Central memory CD8-positive, alpha-beta T cell (primary cell): ENCODE measurements at regions not wholly inside any gene's neighbourhood (a gene's known extent, or its start where the extent isn't known, plus 50 kb on each side); places are given as distances from the start of the nearest gene placed in this dataset.

Experiments used
- ATAC-seq: fragments of 150-1000 bp; cut with Tn5 transposase; replicated peaks from 2 replicates; pipeline ENCODE4 v1.10.0; 2022; ENCODE audit warnings: mild to moderate bottlenecking, moderate FRiP score, moderate number of reproducible peaks; ENCODE audit not compliant: poor library complexity, severe bottlenecking; ENCODE audit errors: extremely low read depth
- DNase-seq, 2 donors: peaks; one replicate each; pipeline ENCODE4 v3.0.0; 2021; ENCODE audit warnings: low spot score in 2 of 2
- H3K27ac Mint-ChIP-seq: one replicate; pipeline ENCODE4 v1.8.0; 2022; ENCODE audit warnings: low read depth, mild to moderate bottlenecking, moderate library complexity, mixed read lengths
- H3K27me3 Mint-ChIP-seq: one replicate; pipeline ENCODE4 v1.8.0; 2022; ENCODE audit warnings: mixed read lengths
- H3K36me3 Mint-ChIP-seq: one replicate; pipeline ENCODE4 v1.8.0; 2022; ENCODE audit warnings: mild to moderate bottlenecking, moderate library complexity, mixed read lengths; ENCODE audit not compliant: insufficient read depth
- H3K4me1 Mint-ChIP-seq: one replicate; pipeline ENCODE4 v1.8.0; 2022; ENCODE audit warnings: mixed read lengths
- H3K4me3 Mint-ChIP-seq: one replicate; pipeline ENCODE4 v1.8.0; 2022; ENCODE audit warnings: mild to moderate bottlenecking, moderate library complexity, mixed read lengths
- H3K9me3 Mint-ChIP-seq: one replicate; pipeline ENCODE4 v1.8.0; 2022; ENCODE audit warnings: mixed read lengths

DNA sequence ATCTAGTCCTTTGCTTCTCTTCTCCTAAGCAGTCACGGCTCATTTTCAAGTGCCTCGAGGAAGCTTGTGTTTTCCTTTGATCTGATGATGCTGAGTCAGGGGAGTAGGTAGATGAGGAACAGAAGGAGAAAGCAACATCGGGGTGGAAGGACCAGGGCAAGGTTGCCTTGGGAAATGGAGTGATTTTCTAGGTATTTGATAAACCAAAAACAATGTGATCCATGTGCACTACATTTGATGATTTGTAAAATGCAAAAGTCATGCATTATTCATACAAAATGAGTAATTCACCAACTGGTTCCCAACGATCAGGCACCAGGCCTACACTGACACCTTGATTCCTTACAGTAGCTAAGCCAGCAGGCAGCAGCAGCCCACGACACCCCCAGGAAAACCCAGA is 205.3 kb downstream of the ANAPC1 start:
- H3K9me3 Mint-ChIP-seq: no peaks in the 10 kb centered on the region
- H3K27ac Mint-ChIP-seq: no peak overlapping the region
- no peak overlapping the region for H3K4me3 Mint-ChIP-seq
- ATAC-seq (no peak), DNase-seq (no peak)
- no peaks in the 10 kb centered on the region for H3K36me3 Mint-ChIP-seq
- H3K4me1 Mint-ChIP-seq: no peaks in the 10 kb centered on the region
- no peaks in the 10 kb centered on the region for H3K27me3 Mint-ChIP-seq

DNA sequence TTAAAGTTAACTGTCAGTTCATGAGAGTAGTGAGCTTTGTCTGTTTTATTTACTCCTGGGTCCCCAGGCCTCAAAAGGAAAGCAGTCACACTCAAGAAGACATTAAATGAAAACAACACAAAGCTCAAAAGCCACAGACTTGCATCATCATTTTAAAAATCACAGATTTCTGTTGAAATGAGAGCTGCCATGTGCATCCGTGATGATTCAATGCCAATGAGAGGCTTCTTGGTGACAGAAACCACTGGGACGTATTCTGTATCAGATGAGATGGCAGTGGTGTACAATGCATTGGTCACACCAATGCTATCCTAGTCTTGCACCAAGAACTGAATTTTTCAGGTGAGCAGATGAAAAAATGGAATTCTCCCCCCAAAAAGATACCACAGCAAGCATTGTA is 204.8 kb downstream of the ANAPC1 start:
- no peak for ATAC-seq
- no peak for DNase-seq
- no peaks in the 10 kb centered on the region for H3K4me1 Mint-ChIP-seq
- no peaks in the 10 kb centered on the region for H3K9me3 Mint-ChIP-seq
- no peak overlapping the region for H3K4me3 Mint-ChIP-seq
- no peaks in the 10 kb centered on the region for H3K36me3 Mint-ChIP-seq
- no peaks in the 10 kb centered on the region for H3K27me3 Mint-ChIP-seq
- no peak overlapping the region for H3K27ac Mint-ChIP-seq

DNA sequence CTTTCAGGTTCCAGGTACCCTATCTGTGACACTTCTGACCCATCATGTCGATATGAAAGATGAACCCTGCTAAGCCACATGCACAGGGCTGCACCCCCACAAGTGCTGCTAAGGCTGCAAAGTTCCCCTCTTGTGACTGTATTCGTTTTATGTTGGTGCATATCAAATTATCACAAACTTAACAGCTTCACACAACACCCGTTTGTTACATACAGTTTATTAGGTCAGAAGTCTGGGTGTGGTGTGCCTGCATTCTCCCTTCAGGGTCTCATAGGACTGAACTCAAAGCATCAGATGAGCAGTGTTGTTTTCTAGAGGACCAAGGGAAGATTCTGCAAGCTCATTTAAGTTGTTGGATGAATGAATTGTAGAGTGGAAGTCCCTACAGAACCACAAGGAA is 199.4 kb downstream of the ANAPC1 start:
- no peaks in the 10 kb centered on the region for H3K4me1 Mint-ChIP-seq
- no peak overlapping the region for H3K27ac Mint-ChIP-seq
- DNase-seq (no peak), ATAC-seq (no peak)
- no peaks in the 10 kb centered on the region for H3K36me3 Mint-ChIP-seq
- H3K9me3 Mint-ChIP-seq: no peaks in the 10 kb centered on the region
- no peak overlapping the region for H3K4me3 Mint-ChIP-seq
- H3K27me3 Mint-ChIP-seq: no peaks in the 10 kb centered on the region

DNA sequence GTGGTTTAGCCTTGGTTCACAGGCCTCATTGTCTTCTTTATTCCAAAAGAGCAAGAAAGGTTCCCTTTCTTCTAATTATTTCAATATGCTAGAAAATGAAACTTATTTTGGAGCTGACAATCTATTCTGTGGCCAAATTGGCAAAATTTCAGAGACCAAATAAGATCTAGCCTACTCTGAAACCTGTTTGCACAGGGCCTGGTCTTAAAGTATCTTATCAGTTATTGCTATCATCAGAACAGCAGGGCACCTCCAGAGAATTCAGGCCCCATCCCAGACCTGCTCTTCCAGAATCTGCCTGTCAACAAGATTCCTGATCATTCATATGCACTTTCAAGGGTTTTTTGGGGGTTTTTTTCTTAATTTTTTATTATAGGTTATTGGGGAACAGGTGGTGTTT is 198.7 kb downstream of the ANAPC1 start:
- H3K27ac Mint-ChIP-seq: no peak overlapping the region
- H3K9me3 Mint-ChIP-seq: no peaks in the 10 kb centered on the region
- H3K4me3 Mint-ChIP-seq: no peak overlapping the region
- H3K4me1 Mint-ChIP-seq: no peaks in the 10 kb centered on the region
- no peak for ATAC-seq
- H3K36me3 Mint-ChIP-seq: no peaks in the 10 kb centered on the region
- H3K27me3 Mint-ChIP-seq: no peaks in the 10 kb centered on the region
- no peak for DNase-seq

DNA sequence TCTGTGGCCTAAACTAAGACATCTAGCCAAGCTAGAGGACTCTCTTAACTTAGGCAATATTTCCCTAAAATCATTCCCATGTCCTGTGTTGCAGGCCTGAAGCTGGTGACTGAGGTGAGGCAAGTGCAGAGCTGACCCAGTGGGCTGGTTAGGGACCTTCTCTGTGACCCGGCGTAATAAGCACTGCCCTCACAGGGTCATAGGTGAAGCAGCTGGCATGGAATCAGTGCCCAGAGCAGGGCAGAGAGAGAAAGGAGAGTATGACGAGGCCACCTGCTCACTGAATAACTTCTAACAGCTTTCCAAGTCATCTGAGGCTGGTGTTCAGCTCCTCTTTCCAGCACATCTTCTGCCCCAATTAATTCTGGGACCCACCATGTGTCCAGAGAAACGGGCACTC is 197.0 kb downstream of the ANAPC1 start:
- H3K27me3 Mint-ChIP-seq: no peaks in the 10 kb centered on the region
- no peak overlapping the region for H3K27ac Mint-ChIP-seq
- ATAC-seq (no peak), DNase-seq (no peak)
- no peaks in the 10 kb centered on the region for H3K9me3 Mint-ChIP-seq
- H3K4me3 Mint-ChIP-seq: no peak overlapping the region
- H3K36me3 Mint-ChIP-seq: no peaks in the 10 kb centered on the region
- H3K4me1 Mint-ChIP-seq: no peaks in the 10 kb centered on the region

DNA sequence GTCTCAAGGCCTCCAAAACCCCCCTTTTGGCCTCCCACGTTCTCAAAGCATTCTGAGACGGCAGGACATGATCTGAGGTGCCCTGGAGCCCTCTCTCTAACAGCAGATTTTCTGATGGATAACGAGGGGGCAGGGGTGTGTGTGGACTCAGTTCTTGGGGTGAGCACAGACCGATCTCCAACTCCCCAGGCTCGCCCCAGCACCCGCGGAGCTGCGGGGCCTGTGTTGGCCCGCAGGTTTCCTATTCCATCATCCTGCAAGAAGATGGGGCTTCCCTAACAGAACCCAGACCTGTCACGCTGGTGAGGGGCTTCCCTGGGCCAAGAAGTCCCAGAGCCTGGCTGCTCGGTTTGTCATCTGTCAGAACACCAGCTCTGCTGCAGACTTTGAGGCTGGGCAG is 196.1 kb downstream of the ANAPC1 start:
- H3K27me3 Mint-ChIP-seq: no peaks in the 10 kb centered on the region
- H3K4me1 Mint-ChIP-seq: no peaks in the 10 kb centered on the region
- H3K9me3 Mint-ChIP-seq: no peaks in the 10 kb centered on the region
- ATAC-seq: no peak
- no peak for DNase-seq
- H3K4me3 Mint-ChIP-seq: no peak overlapping the region
- H3K27ac Mint-ChIP-seq: no peak overlapping the region
- no peaks in the 10 kb centered on the region for H3K36me3 Mint-ChIP-seq

DNA sequence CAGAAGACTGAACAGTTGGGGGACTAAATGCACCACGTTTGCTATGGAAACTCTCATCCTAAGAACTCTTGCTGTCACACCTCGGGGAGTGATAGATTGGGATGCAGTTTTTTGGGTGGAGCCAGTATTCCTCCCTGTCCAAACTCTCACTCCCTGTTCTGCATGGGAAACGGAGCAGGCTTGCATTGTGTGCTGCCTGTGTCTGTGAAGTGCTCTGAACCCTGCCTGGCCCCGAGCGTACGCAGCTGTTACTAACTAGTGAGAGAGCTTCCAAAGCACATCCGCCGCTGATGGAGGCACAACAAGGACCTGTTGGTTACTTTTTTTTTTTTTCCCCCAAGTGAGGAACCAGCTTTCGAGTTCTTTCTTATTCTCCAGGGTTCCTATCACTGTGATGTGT is 195.5 kb downstream of the ANAPC1 start:
- H3K36me3 Mint-ChIP-seq: no peaks in the 10 kb centered on the region

DNA sequence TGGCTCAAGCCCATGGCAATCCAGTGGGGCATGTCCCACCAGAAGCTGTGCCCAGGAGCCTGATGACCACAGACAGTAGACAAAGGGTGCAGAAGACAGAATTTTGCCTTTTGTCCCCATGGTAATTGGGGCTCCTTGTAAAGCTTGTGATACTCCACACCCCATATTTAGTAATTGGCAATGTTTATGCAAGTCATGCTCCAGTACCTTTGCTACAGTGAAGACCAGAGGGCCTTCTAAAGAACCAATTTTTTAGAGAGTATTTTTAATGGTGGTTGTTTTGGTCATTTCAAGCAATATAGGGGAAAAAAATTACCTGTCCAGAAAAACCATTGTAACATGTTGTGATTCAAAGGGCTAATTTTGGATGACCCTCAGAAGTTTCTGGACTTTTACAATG is 194.8 kb downstream of the ANAPC1 start:
- no peaks in the 10 kb centered on the region for H3K27me3 Mint-ChIP-seq
- DNase-seq (no peak), ATAC-seq (no peak)
- no peaks in the 10 kb centered on the region for H3K36me3 Mint-ChIP-seq
- no peaks in the 10 kb centered on the region for H3K9me3 Mint-ChIP-seq
- H3K4me1 Mint-ChIP-seq: no peaks in the 10 kb centered on the region
- no peak overlapping the region for H3K4me3 Mint-ChIP-seq
- no peak overlapping the region for H3K27ac Mint-ChIP-seq

More for the DNA sequence above, 195.5 kb downstream of the ANAPC1 start:
- no peaks in the 10 kb centered on the region for H3K9me3 Mint-ChIP-seq
- no peak for ATAC-seq
- no peaks in the 10 kb centered on the region for H3K27me3 Mint-ChIP-seq
- no peak overlapping the region for H3K4me3 Mint-ChIP-seq
- no peaks in the 10 kb centered on the region for H3K4me1 Mint-ChIP-seq
- no peak for DNase-seq
- no peak overlapping the region for H3K27ac Mint-ChIP-seq

DNA sequence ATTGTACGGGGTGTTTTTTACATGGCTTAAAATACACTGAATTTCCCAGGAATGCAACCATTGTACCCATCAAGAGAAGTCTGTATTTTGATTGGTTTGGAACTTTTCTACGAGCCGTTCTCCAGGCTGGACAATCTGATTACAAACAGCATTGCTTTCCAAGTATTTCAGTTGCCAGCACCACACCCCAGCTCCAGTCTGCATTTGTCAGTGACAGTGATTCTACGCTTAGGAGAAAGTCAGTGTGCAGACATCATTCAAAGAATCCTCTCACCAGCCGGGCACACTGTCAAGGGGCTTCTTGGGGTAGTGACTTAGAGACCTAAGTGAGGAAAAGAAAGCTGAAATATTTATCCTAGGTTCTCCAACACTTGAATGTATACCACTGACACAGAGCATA is 194.1 kb downstream of the ANAPC1 start:
- no peaks in the 10 kb centered on the region for H3K9me3 Mint-ChIP-seq
- no peak for ATAC-seq
- no peak for DNase-seq
- no peaks in the 10 kb centered on the region for H3K27me3 Mint-ChIP-seq
- H3K36me3 Mint-ChIP-seq: no peaks in the 10 kb centered on the region
- no peaks in the 10 kb centered on the region for H3K4me1 Mint-ChIP-seq
- H3K27ac Mint-ChIP-seq: no peak overlapping the region
- H3K4me3 Mint-ChIP-seq: no peak overlapping the region

DNA sequence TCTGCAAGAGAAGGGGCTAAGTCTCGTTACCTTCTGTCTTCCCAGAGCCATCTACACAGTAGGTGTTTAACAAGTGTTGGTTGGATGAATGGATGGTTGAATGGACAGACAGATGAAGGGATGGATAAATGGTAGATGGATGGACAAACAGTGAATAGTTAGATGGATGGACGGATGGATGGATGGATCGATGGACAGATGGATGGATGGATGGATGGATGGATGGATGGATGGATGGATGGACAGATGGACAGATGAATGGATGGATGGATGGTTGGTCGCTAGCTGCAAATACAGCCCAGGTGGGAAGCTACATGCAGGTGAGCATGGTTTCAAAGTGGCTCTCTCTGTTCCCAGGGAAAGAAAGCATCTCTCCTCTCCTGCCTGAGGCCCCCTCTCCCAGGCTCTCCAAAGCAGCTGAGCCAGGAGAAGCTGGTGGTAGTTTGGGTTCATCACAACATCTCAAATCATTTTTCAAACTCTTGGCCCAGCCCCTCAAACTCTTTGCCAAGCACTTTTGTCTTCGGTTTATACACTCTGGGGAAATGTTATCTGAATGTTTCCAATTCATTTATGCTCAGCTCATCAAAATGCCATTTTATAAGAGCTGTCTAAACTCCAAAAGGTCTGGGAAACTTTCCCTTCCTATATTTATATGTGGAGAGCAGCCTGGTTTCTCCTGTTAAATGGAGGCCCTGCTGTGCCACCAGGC is 192.7 kb downstream of the ANAPC1 start:
- H3K27me3 Mint-ChIP-seq: no peaks in the 10 kb centered on the region

DNA sequence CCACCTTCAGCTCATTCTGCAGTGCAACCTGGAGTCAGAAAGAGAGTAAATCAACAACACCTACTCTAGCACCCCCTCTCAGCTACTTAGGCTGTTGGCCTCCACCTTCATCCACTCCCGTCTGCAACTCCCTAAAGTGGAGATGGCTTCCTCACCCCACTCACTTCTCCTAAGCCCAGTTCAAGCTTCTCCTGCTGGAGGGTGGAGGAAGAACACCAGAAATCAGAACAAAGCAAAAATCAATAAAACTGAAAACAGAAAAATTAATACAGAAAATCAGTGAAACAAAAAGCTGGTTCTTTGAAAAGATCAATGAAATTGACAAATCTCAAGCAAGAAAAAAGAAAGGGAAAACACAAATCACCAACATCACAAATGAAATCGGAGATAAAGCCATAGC is 191.7 kb downstream of the ANAPC1 start:
- Mint-ChIP-seq H3K4me1 (no peaks in the 10 kb centered on the region), H3K27me3 (no peaks in the 10 kb centered on the region), H3K36me3 (no peaks in the 10 kb centered on the region), H3K4me3 (no peak overlapping the region), H3K27ac (no peak overlapping the region), H3K9me3 (no peaks in the 10 kb centered on the region)
- ATAC-seq (no peak), DNase-seq (no peak)

More for the DNA sequence above, 192.7 kb downstream of the ANAPC1 start:
- Mint-ChIP-seq H3K4me1 (no peaks in the 10 kb centered on the region), H3K27ac (no peak overlapping the region), H3K4me3 (no peak overlapping the region), H3K9me3 (no peaks in the 10 kb centered on the region), H3K36me3 (no peaks in the 10 kb centered on the region)
- ATAC-seq (no peak), DNase-seq (no peak)

DNA sequence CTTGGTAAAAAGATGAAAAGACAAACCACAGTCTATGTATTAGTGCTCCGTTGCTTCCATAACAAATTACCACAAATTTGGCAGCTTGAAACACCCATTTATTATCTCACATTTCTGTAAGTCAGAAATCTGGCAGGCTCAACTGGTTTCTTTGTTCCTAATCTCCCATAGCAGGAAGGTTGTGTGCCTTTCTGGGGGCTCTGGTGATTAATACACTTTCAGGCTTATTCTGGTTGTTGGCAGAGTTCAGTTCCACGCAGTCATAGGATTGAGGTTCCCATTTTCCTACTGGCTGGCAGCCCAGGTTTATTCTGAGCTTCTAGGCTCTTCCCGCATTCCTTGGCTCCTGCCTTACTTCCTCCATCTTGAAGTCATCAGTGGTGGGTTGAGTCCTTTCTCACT is 189.3 kb downstream of the ANAPC1 start:
- peaks cover 3% of the 10 kb centered on the region for H3K36me3 Mint-ChIP-seq
- H3K4me1 Mint-ChIP-seq: peaks cover 9% of the 10 kb centered on the region
- H3K27me3 Mint-ChIP-seq: no peaks in the 10 kb centered on the region
- ATAC-seq: no peak
- no peak overlapping the region for H3K4me3 Mint-ChIP-seq
- no peak overlapping the region for H3K27ac Mint-ChIP-seq
- DNase-seq: no peak
- H3K9me3 Mint-ChIP-seq: no peaks in the 10 kb centered on the region

DNA sequence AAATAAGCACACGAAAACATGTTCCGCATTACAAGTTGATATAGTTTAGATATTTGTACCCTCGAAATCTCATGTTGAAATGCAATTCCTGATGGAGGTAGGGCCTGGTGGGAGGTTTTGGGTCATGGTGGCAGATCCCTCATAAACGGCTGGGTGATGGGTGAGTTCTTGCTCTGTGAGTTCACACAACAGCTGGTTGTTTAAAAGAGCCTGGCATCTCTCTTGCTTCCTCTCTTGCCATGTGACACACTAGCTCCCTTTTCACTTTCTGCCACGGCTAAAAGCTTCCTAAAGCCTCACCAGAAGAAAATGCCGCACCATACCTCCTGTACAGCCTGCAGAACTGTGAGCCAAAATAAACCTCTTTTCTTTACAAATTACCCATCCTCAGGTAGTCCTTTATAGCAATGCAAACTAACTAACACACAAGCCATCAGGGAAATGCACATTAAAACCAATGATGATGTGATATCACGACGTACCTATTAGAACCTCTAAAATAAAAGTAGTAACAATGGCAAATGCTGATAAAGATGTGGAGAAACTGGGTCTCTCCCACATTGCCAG is 188.5 kb downstream of the ANAPC1 start:
- Mint-ChIP-seq H3K9me3 (no peaks in the 10 kb centered on the region), H3K27me3 (no peaks in the 10 kb centered on the region), H3K27ac (no peak overlapping the region), H3K4me3 (no peak overlapping the region), H3K4me1 (peaks cover 9% of the 10 kb centered on the region), H3K36me3 (peaks cover 3% of the 10 kb centered on the region)
- ATAC-seq (no peak), DNase-seq (no peak)
